Progenitor cell of endocrine pancreas (in vitro differentiated cells): ENCODE measurements at regions not wholly inside any gene's neighbourhood (a gene's known extent, or its start where the extent isn't known, plus 50 kb on each side); places are given as distances from the start of the nearest gene placed in this dataset.

Source experiments
- DNase-seq: peaks from one replicate; pipeline ENCODE4 v3.0.0; 2021; ENCODE audit warnings: low spot score; ENCODE audit not compliant: unreplicated experiment
- H3K27ac Mint-ChIP-seq: 2 replicates; pipeline ENCODE4 v1.8.0; 2021; ENCODE audit warnings: mild to moderate bottlenecking, moderate library complexity, mixed read lengths
- H3K27me3 Mint-ChIP-seq: 2 replicates; pipeline ENCODE4 v1.8.0; 2021; ENCODE audit warnings: mixed read lengths
- H3K36me3 Mint-ChIP-seq: 2 replicates; pipeline ENCODE4 v1.8.0; 2022; ENCODE audit warnings: mixed read lengths; ENCODE audit not compliant: insufficient read depth
- H3K4me1 Mint-ChIP-seq: 2 replicates; pipeline ENCODE4 v1.8.0; 2021; ENCODE audit warnings: low read depth, mixed read lengths
- H3K4me3 Mint-ChIP-seq: 2 replicates; pipeline ENCODE4 v1.8.0; 2021; ENCODE audit warnings: low read depth, mild to moderate bottlenecking, moderate library complexity, mixed read lengths
- H3K9me3 Mint-ChIP-seq: 2 replicates; pipeline ENCODE4 v1.8.0; 2021; ENCODE audit warnings: low read depth, mixed read lengths
- TF ChIP-seq, protein P1 (sequence below): fragments of 200-600 bp; sonication (generic); IDR thresholded peaks from one replicate; pipeline ENCODE4 v1.5.0; 2021; ENCODE audit warnings: antibody characterized with exemption, mild to moderate bottlenecking; ENCODE audit not compliant: unreplicated experiment

DNA sequence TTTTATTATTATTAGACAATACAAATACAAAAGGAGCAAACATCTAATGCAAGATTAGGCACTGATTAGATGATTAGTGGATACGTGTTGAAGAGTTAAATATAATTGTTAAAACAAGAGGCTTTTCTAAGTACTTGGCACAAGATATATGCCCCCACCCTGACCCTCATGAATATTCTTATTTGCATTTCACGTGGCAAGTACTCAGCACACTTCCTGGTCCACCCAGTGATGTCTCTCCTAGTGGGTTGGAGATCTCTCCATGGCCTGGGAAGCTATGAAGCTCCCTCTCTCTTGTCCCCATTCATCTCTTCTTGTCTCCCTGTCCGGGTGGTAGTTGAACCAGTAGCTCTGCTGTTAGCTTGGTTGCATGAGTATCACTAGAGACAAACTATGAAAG lies 375.3 kb downstream of the ADRA2A start:
- H3K9me3 Mint-ChIP-seq = peaks cover 9% of the 10 kb centered on the region
- no peak overlapping the region for H3K4me3 Mint-ChIP-seq
- TF ChIP-seq, protein P1, sequence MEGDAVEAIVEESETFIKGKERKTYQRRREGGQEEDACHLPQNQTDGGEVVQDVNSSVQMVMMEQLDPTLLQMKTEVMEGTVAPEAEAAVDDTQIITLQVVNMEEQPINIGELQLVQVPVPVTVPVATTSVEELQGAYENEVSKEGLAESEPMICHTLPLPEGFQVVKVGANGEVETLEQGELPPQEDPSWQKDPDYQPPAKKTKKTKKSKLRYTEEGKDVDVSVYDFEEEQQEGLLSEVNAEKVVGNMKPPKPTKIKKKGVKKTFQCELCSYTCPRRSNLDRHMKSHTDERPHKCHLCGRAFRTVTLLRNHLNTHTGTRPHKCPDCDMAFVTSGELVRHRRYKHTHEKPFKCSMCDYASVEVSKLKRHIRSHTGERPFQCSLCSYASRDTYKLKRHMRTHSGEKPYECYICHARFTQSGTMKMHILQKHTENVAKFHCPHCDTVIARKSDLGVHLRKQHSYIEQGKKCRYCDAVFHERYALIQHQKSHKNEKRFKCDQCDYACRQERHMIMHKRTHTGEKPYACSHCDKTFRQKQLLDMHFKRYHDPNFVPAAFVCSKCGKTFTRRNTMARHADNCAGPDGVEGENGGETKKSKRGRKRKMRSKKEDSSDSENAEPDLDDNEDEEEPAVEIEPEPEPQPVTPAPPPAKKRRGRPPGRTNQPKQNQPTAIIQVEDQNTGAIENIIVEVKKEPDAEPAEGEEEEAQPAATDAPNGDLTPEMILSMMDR = no peak
- H3K36me3 Mint-ChIP-seq = no peaks in the 10 kb centered on the region
- DNase-seq = no peak
- H3K27me3 Mint-ChIP-seq = peaks cover 13% of the 10 kb centered on the region
- peak overlapping the region; percentile 66 for H3K27ac Mint-ChIP-seq
- peaks cover 2% of the 10 kb centered on the region for H3K4me1 Mint-ChIP-seq

- Mint-ChIP-seq H3K9me3 (peaks cover 9% of the 10 kb centered on the region), H3K4me3 (no peak overlapping the region), H3K27me3 (peaks cover 7% of the 10 kb centered on the region), H3K27ac (no peak overlapping the region), H3K36me3 (no peaks in the 10 kb centered on the region), H3K4me1 (peaks cover 2% of the 10 kb centered on the region)
- TF ChIP-seq, protein P1 = no peak
- no peak for DNase-seq
Measured at GRCh38 chr10:111455776-111456426, 379.1 kb downstream of the ADRA2A start.

GRCh38 chr10:111458256-111458655 lies 381.4 kb downstream of the ADRA2A start:
- no peak overlapping the region for H3K27ac Mint-ChIP-seq
- H3K27me3 Mint-ChIP-seq = peaks cover 7% of the 10 kb centered on the region
- TF ChIP-seq, protein P1 = no peak
- no peaks in the 10 kb centered on the region for H3K36me3 Mint-ChIP-seq
- peaks cover 2% of the 10 kb centered on the region for H3K4me1 Mint-ChIP-seq
- H3K9me3 Mint-ChIP-seq = peaks cover 26% of the 10 kb centered on the region
- DNase-seq = no peak
- no peak overlapping the region for H3K4me3 Mint-ChIP-seq

GRCh38 chr10:111459967-111460366 lies 383.1 kb downstream of the ADRA2A start:
- H3K4me3 Mint-ChIP-seq = no peak overlapping the region
- H3K9me3 Mint-ChIP-seq = peaks cover 23% of the 10 kb centered on the region
- TF ChIP-seq, protein P1 = no peak
- peaks cover 7% of the 10 kb centered on the region for H3K27me3 Mint-ChIP-seq
- H3K27ac Mint-ChIP-seq = no peak overlapping the region
- DNase-seq = no peak
- no peaks in the 10 kb centered on the region for H3K36me3 Mint-ChIP-seq
- peaks cover 2% of the 10 kb centered on the region for H3K4me1 Mint-ChIP-seq

DNA sequence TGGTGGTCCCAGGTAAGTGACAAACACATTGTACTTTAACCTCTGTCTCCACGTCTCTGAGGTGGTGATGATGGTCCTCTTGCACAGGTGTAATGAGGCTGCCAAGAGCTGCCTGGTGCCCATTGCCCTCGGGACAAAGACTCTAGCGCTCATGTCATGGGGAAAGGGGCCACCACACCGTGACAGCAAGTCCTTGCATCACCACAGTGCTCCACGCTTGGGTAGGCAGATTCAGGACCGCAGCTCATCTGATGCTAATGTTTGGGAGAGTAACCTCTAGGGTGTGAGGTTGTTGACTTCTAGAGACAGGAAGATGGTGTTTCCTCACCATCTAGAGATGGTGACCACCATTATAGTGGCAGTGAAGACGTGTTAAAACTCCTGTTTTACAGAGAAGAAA lies 395.6 kb downstream of the ADRA2A start:
- H3K27ac Mint-ChIP-seq = no peak overlapping the region
- H3K4me1 Mint-ChIP-seq = peaks cover 4% of the 10 kb centered on the region
- no peaks in the 10 kb centered on the region for H3K9me3 Mint-ChIP-seq
- H3K4me3 Mint-ChIP-seq = no peak overlapping the region
- DNase-seq = no peak
- no peaks in the 10 kb centered on the region for H3K36me3 Mint-ChIP-seq
- no peaks in the 10 kb centered on the region for H3K27me3 Mint-ChIP-seq
- TF ChIP-seq, protein P1 = no peak
